ENCODE measurements at regions not wholly inside any gene's neighbourhood (a gene's known extent, or its start where the extent isn't known, plus 50 kb on each side); places are given as distances from the start of the nearest gene placed in this dataset.

- TF ChIP-seq POLR2A (IDR thresholded peaks at IDR 0.05; ENCODE audit: low read depth, low read length) (no peak), POLR2AphosphoS5 (IDR thresholded peaks at IDR 0.05; ENCODE audit: low read depth, low read length) (no peak), PAX5 (IDR thresholded peaks at IDR 0.05; ENCODE audit: insufficient read depth, low read length, severe bottlenecking) (no peak)
Measured at GRCh38 chr2:180196419-180196977, 189.4 kb upstream of the CWC22 start.
